ENCODE measurements at regions not wholly inside any gene's neighbourhood (a gene's known extent, or its start where the extent isn't known, plus 50 kb on each side); places are given as distances from the start of the nearest gene placed in this dataset.

- TF ChIP-seq CTCF (conservative IDR thresholded peaks at IDR 0.05; ENCODE audit: low read length) = no peak
- TF ChIP-seq EZH2phosphoT487 (IDR thresholded peaks at IDR 0.05; ENCODE audit: borderline replicate concordance, low read depth, low read length) = no peak
Measured at GRCh38 chr5:29380029-29380428, 1813.5 kb upstream of the CDH6 start.

Data from OCI-LY7 (cell line).